Ureter (tissue), 1 donor: ENCODE measurements at regions not wholly inside any gene's neighbourhood (a gene's known extent, or its start where the extent isn't known, plus 50 kb on each side); places are given as distances from the start of the nearest gene placed in this dataset.
A peak's percentile ranks its signal among the peaks of the same experiment; 100 is the strongest.

Experiments
- DNase-seq: peaks from one replicate; pipeline ENCODE4 v3.0.0-alpha.2; 2020; ENCODE audit warnings: low spot score
- donor health status: DM: yes; HTN: yes; CAD: no.

DNA sequence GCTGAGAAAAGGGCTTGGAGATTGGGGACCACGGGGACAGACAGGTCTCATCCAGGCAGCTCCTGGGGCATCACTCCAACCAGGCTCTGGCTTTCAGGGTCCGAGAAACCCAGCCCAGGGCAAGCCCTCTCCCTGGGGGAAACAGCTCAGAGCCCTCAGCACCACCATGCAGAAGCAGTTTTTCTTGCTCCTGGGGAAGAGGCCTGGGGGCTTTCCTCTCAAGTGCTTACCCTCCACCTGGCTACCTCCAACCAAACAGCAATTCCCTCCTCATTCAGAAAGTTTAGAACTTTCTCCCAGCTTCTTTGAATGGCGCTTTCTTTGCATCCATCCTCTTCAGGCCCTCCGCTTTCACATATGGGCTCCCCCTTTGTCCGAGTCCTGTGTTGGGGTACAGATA lies 110.4 kb upstream of the PHACTR3 start:
- DNase-seq, result no peak

DNA sequence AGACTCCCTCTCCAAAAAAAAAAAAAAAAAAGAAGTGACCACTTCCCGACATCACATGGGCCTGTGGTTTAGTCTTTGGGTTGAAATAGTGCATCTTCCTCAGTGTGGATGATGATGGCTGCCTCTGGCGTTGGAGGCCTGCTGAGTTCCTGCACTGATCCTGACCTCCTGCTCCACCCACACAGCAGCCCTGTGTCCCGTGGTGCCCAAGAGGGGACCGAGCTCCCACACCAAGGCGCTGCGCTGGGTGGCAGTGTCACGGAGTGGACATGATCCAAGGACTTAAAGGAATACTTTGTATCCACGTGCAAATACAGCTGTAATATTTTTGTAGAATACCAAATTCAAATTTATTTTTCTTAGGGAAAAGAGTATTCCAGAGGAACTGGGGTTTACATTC lies 109.2 kb upstream of the PHACTR3 start:
- no peak for DNase-seq

DNA sequence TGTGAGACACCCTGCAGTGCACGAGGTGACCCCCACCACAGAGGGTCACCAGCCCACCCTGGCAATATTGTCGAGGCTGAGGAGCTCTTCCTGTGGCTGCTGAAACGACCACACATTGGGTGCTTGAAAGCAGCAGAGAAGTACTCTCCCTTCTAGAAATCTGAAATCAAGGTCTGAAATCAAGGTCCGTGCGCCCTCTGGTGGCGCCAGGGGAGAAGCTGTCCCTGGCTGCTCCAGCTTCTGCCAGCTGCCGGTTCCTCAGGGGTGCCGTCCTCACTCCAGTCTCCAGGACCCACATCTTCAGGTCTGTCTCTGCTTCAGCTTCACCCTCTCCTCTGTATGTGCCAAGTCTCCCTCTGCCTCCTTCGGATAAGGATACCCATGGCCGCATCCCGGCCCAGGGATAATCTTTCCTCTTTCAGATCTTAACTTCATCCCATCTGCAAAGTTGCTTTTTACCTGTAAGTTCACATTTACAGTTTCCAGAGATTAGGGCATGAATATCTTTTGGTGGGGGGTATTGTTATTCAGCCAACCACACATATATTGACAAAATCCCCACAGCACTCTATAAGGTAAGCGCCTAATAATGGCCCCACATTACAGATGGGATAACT lies 108.3 kb upstream of the PHACTR3 start:
- peak; percentile 71 for DNase-seq

DNA sequence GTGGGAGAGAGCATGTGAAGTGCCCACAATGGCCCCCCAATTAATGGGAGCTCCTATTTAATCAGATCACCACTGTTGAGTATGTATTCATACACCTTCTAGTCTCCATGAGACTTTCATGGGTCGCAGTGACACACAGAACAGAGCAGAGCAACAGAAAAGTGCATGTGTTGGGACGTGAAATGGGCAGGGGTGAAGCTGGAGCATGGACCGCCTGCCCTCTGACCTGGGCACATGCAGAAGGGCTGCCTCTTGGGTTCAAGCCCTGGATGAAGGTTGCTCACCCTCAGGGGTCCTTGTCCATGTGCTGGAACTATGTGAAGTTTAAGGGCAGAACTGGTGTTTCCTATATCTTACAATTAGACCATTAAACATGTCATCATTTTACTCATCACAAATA lies 106.0 kb upstream of the PHACTR3 start:
- no peak for DNase-seq

DNA sequence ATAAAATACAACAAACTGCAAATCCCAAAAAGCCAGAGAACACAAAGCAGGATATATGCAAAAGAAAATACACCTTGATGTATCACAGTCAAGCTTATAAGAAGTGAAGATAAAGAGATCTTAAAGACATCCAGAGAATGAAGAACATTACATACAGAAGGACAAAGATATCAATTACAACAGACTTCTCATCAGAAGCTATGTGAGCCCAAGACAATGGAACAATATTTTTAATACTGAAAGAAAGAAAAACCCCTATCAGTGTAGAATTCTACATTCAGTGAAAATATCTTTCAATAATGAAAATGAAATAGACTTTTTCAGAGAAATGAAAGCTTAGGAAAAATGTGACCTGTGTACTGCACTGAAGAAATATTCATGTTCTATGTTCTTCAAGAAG lies 104.5 kb upstream of the PHACTR3 start:
- DNase-seq, result no peak

DNA sequence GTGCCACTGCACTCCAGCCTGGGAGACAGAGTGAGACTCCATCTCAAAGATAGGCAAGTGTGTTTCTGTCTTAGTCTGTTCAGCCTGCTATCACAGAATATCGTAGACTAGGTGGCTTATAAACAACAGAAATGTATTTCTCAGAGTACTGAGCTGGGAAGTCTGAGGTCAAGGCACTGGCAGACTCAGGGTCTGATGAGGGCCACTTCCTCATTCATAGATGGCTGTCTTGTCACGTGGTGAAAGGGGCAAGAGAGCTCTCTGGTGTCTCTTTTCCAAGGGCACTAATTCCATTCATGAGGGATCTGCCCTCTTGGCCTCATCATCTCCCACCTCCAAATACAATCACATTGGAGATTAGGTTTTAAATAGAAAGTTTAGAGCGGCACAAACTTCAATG lies 95.6 kb upstream of the PHACTR3 start:
- no peak for DNase-seq

DNA sequence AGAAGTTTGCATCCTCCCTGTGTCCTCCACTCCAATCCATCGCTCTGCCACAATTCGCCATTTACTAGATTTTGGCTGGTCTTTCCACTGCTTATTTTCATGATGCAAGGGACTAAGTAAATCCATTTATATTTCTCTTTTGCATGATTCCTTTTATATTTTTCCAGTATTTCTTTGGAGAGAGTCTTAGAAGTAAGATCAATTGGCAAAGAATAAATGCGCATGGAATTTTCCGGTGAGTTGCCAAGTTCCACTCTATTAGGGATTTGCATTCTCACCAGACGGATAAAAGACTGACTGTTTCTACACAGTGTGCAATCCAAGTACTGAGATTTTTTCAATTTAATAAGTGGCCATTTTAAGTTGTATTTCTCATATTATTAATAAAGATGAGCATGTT lies 91.7 kb upstream of the PHACTR3 start:
- no peak for DNase-seq

DNA sequence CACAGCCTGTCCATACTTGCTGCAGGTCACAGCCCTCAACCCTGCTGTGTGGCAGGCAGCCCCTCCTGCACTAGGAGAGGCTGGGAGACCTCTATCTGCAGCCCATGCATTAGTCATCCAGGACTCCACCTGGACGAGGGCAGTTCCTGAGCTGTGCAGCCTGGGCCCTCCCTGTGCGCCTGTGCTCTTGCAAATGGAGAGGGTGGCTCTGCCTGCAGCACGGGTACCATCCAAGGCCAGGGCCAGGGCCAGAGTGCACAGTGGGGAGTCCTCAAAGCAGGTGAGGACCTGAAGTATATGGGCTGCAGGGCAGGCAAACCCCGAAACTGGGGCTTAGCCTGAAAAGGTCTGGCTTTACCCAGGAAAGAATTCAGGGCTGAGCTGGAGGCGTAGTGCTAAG lies 89.8 kb upstream of the PHACTR3 start:
- DNase-seq, result no peak

DNA sequence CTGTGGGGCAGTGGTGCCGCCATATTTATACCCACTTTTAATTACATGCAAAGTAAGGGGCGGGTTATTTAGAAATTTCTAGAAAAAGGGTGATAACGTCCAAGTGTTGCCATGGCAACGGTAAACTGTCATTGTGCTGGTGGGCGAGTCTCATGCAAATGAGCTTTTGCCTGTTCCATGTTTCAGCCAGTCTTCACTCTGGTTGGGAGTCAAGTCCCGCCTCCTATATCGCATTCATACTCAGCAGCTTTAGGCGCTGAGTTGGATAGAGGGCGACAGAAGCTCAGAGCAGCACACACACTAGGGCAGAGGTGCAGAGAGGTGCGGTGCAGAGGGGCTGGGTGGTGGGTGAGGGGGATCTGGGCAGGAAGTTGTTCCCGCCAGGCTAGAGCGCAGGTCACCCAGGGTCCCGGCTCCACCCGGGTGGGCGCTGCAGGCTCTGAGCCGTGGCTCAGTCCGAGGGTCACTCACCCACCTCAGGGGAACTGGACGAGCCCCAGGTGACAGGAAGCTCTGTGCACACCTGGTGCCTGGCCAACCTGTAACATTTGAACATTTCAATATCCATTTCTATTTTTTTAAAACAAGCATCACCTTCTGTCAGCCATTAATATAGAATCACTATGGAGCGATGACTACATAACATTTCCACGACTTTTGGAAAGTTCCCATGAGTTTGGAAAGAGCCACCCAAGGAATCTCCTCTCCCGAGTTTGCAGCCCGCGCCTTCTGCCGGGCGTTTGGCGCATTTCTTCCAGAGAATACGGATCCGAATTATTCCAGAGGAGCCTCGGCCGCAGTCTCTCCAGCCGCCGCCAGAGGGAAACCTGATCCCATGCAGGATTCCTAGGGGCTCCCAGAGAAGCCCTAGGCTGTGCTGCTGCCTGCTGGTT lies 89.1 kb upstream of the PHACTR3 start:
- DNase-seq, result peak; percentile 64

DNA sequence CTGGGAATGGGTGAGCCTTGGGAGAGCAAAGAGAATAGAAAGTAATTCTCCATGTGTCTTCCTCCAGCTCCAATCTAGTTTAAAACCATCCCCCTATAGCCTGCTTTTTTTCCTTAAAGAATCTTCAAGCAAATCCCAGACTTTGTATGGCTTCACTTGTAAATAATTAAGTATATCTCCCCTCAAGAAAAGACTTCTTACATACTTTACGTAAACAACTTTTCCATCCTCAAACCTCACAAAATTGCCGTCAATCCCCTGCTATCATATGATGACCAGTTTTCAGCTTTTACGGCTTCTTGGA lies 88.5 kb upstream of the PHACTR3 start:
- DNase-seq, result no peak

DNA sequence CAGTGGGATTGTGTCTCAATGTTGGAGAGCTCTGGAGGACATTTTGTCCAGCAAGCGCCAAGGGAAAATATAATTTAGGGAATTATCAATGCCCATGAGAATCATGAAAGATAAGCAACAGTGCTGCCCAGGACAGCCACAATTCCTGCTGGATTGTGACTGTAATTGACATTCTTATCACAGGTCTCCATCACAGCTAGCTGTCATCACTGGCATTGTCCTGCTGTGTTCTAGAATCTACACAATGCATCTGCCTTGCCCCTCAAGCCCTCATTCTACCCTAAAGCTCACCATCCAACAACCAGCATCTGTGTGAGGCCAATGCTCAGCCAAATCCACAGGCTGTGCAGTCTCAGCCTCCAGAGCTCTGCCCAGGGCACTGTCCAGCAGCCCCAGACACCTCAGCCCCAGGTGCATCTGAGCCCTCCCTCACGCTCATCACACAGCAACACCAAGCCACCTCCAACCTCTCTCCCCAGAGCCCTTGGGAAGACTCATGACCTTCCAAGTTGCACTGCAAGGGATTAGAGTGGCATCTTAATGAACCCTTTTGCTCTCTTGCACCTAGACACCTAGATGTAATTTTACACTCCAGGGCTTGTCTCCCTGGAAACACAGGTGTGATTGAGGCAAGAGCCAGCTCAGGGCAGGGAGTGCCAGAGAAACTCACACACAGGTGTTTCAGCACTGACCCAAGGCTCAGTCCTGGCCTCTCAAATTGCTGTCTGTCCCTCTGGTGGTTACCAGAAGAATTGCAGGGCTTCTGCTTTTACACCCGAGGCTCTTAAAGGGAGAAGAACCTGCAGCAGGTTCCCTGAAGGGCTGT lies 85.2 kb upstream of the PHACTR3 start:
- no peak for DNase-seq

DNA sequence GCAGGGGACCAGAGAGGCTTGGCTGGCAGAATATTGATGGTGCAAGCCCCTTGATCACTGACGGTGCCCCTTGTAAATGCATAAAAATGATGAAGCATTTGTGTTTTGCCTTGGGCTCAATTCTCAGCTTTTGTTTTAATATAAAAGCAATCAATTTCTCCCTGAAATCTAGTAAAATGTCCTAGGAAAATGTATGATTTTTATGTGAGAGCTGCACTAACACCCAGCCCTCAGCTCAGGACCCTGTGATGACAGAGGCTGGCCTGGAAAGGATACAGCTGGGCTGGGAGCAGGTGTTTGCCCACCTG lies 84.7 kb upstream of the PHACTR3 start:
- DNase-seq, result no peak

DNA sequence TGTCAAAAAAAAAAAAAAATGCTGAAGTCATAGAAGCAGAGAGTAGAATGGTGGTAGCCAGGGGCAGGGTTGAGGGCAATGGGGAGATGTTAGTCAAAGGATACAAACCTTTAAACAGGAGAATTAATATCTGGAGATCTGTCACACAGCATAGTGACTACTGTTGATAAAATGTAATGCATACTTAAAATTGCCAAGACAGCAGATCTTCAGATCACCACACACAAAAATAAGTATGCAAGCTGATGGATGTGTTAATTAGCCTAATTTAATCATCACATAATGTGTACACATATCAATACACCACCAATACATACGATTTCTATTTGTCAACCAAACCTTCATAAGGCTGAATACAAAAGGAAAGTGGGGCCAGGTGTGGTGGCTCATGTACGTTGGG lies 83.5 kb upstream of the PHACTR3 start:
- DNase-seq, result no peak

DNA sequence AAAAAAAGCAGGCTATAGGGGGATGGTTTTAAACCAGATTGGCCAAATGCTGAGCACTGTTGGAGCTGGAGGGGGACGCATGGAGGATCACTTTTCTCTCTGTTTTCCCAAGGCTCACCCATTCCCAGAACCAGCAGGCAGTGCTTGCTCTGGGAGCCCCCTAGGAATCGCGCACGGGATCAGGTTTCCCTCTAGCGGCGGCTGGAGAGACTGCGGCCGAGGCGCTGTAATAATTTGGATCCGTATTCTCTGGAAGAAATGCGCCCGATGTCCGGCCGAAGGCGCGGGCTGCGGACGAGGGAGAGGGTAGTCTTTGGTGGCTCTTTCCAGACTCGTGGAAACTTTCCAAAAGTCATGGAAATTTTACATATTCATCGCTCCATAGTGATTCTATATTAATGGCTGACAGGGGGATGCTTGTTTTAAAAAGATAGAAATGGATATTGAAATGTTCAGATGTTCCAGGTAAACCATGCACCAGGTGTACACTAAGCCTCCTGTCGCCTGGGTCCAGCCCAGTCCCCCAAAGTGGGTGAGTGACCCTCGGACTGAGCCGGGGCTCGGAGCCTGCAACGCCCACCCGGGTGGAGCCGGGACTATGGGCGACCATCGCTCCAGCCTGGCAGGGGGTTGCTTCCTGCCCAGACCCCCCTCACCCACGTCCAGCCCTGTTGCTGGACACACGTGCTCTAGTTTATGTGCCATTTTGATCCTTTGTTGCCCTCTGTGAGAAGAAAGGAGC lies 78.7 kb upstream of the PHACTR3 start:
- DNase-seq, result peak; percentile 58

DNA sequence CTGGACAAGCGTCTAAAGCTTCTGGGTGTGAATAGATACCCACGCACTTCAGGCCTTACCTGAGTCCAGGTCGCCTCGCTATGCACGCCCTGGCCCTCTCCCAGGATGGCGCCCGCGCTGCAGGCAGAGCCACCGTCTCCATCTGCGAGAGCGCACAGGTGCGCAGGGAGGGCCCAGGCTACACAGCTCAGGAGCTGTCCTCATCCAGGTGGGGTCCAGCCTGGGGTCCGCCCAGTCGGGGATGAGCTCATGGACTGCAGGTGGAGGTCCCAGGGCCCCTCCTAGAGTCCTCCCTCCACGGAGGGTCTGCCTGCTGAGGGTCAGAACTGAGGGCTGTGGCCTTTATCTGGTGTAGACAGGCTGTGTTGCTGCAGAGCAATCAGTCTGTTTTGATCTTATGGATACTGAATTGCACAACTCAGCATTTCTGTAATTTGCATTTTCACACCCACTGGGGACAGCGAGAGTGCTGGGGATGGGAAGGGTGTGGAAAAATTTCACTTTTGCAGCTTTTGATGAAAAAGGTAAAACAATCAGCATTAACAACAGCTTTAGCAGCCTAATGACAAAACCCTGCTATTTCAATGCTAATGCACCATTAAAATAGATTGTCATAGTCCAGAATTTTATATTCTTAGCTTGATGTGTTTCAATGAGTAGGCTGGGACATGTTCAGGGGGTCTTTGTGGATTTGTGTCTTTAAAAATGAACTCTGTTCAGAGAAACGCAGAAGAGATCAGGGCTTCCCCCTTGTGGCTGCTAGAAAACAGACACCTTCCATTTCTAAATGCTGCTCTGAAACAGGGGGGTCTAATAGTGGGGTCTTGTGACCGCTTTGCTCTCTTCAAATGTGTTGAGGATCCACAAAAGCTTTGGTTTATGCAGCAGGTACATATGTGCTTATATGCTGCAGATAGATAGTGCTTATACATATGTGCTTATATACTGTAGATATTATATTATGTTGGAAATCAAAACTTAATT lies 77.8 kb upstream of the PHACTR3 start:
- DNase-seq, result no peak

DNA sequence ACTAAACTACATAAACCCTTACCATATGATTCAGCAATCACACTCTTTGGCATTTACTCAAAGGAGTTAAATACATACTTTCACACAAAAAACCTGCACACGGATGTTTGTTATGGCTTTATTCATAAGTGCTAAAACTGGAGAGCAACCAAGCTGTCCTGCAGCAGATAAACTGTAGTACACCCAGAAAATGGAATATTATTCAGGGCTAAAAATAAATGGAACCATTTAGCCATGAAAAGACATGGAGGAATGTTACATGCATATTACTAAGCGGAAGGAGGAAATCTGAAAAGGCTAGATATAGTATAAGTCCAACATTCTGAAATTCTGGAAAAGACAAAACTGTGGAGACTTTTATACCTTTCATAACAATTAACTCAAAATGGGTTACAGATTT lies 73.6 kb upstream of the PHACTR3 start:
- no peak for DNase-seq

DNA sequence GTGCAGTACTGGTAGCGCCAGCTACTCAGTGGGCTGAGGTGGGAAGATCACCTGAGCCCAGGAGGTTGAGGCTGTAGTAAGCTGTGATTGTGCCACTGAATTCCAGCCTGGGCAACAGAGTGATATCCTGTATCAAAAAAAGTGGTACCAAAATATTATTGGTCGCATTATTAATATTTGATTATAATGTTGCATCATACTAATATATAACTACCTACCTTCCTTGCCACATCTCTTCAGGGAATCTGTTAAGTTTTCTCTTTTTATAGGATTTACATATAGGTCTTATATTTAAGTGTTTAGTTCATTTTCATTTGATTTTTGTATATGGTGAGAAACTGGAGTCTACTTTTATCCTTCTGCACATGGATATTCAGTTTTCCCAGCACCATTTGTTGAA lies 66.3 kb upstream of the PHACTR3 start:
- DNase-seq, result no peak

DNA sequence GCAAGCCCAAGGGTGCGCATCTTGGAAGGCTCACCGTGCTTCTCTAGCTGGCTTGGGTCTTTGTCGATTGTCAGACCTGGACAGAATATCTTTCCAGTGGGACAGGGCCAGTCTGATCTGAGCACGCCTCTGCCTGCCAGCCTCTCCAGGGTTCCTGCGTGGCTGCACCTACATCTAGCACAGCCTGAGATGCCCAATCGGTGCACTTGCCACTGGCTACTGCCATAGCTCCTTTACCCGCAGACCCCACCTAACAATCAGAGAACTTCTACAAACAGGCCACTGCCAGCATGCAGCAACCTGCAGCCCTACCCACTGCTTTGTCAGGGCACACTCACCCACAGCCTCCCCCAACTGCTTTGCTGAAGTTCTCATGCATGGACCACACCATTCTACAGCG lies 56.7 kb upstream of the PHACTR3 start:
- no peak for DNase-seq
